Erythroblast (primary cell): ENCODE measurements at regions not wholly inside any gene's neighbourhood (a gene's known extent, or its start where the extent isn't known, plus 50 kb on each side); places are given as distances from the start of the nearest gene placed in this dataset.

Source experiments
- GATA1 ChIP-seq: IDR thresholded peaks from 2 replicates; pipeline ENCODE4 v1.6.1; 2011; ENCODE audit warnings: low read depth, mild to moderate bottlenecking, control low read depth, low read length, moderate library complexity
- POLR2A ChIP-seq: IDR thresholded peaks from 2 replicates; pipeline ENCODE4 v1.6.1; 2011; ENCODE audit warnings: mild to moderate bottlenecking, low read length

GRCh38 chr1:98104289-98104688 lies 183.5 kb upstream of the DPYD start:
- TF ChIP-seq POLR2A (no peak), GATA1 (no peak)
